NOMO-1 treated with DMSO at 0.1 percent for 48 hours (cell line): ENCODE measurements at regions not wholly inside any gene's neighbourhood (a gene's known extent, or its start where the extent isn't known, plus 50 kb on each side); places are given as distances from the start of the nearest gene placed in this dataset.

Experiments used
- DNase-seq: peaks from one replicate; lab custom pipeline; 2025; ENCODE audit not compliant: unreplicated experiment; lab: John Stamatoyannopoulos, UW

DNA sequence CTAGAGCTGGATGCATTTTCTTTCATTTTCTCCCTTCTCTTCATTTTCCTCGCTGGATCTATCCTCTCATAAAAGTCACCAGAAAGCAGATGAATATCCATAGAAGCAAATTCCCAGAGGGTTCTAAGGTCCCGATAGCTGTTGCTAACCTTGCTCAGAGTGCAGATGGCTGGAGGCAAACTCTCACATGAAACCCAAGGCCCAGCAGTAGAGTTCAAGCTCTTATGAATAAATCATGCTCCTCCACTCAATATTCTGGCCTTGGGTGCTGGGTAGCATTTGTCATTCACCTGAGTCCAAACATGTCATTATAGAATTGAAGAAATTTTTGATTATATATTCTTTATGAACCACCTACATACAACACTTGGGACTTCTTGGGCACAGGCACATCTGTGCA, 539.7 kb upstream of the MARCKS start:
- no peak for DNase-seq

DNA sequence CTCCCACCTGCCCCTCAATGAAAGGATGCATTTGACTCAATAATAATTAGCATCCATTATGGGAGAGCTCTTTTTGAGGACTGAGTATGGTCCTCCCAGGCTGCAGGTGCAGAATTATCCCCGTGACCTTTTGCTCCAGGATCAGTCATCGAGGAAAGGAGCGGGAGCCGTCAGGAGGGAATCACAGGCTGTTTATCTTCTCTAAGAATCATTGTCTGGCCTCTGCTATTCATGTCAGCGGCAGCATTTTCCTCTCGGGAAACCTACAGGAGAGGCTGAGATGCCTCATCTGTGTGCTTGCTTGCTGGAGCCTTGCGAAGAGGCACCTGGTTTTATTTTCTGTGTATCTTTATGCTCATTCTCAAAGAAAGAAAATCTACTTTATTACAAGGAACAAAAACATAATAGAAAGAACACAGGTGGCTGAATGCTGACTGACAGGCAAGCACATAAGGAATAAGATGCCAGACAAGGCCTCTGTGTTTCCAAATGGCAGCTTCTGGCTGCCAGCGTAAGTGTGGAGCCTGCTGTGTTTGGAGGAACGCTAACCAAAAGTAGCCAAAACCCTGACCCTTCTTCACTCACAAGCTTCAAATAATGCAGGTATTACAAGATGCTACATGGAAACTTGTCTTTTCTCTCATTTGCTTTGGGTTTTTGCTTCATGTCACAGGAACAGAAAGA, 539.1 kb upstream of the MARCKS start:
- no peak for DNase-seq

DNA sequence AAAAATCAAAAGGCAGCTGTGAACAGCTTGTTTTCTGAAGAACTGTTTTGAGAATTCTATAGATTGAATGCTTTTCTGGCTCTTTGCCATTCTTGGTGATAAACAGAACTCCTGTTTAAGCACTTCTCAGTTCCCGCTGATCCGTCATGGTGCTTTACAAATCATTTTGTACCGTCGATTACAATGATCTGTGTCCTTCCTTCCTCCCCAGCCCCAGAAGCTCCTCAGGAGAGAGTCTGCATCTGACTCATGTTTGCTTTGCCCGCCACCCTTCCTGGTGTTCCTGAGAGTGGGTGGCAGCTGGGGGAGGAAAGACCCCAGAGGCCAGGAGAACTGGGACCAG, 538.6 kb upstream of the MARCKS start:
- DNase-seq, result no peak

DNA sequence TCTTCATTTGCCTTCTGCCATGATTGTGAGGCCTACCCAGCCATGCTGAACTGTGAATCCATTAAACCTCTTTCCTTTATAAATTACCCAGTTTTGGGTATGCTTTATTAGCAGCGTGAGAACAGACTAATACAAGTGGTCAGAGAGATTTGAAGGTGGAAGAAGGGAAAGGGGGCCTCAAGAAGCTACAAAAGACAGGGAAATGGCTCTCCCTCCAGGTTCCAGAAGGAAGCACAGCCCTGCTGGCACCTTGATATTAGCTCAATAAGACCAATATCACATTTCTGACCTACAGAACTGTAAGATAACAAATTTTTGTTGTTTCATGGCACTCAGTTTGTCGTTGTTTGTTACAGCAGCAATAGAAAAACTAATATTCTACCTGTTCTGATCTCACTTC, 536.5 kb upstream of the MARCKS start:
- DNase-seq, result no peak

DNA sequence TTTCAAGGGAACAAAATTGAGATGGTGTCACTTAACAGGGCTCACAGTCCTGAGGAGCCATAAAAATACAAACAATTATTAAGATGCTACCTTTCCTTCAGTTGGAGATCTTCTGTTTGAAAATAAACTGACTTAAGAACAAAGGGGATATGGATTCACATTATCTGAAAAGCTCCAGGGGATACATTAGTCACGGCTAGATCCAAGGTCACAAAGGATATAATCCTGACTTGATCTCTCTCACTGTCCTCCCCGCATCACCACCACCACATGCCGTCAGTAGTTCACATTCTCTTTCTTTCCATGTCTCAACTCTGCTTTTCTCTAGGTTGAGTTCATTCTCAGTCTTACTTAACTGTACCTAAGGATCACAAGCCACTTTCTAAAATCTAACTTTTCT, 530.4 kb upstream of the MARCKS start:
- no peak for DNase-seq

DNA sequence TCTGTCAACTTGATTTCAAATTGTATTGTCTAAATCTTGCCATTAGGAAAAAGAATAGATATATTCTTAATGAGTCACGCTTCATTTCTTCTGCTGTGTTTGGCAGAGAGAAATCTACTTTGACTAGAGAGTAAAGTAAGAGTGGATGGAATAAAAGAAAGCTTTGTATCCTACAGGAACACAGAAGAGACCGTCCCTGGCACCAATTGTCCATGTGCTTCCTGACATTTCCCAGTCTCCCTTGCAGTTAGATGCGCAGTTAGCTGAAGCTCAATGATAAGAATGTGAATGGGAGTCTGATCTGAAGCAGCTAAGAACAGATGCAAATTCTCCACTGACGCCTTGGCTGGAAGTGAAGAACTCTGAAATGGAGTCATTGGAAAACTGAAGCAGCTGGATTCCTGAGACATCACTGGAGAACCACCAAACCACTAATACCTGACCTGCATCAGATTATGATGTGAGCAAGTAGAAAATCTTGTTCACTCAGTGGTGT, 528.2 kb upstream of the MARCKS start:
- no peak for DNase-seq

DNA sequence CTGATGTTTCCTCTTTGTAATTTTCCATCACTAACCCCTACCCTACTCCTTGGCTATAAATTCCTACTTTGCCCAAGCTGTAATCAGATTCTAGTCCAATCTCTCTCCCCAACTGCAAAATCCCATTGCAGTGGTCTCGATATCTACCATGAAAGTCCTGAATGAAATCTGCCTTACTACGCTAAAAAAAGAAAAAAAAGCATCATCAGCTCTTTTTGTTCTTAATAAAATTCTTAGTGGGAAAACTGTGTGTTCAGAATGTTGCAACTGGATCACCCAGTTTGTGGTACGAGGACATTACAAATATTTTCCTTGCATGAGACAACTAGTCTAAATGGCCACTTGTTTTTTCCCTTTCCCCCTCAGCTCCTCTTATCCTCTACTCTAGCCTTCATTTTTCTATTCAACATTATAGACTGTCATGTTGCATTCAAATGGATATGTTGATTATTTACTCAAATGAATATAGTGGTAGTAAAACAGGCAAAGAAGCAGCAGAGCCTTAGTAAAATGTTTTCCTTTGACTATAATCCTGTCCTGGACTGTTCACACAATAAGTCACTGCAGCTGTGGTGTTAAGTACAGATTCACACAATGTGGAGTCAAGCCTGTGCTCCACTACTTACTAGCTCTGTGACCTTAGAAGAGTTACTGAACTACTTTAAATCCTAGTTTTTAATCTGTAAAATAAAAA, 527.1 kb upstream of the MARCKS start:
- no peak for DNase-seq

DNA sequence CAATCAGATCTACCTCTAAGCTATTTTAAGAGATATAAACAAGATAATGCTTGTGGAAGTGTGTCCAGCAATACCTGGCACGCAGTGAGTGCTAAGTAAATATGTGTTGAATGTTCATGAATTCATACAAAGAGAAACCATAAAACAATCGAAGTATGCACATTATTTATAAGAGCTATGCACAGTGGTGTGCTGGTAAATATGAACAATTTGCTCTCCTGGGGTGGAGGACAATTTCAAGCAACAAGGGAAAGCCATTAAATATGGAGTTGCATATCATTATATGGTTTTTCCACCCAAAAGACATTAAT, 526.6 kb upstream of the MARCKS start:
- DNase-seq, result no peak

DNA sequence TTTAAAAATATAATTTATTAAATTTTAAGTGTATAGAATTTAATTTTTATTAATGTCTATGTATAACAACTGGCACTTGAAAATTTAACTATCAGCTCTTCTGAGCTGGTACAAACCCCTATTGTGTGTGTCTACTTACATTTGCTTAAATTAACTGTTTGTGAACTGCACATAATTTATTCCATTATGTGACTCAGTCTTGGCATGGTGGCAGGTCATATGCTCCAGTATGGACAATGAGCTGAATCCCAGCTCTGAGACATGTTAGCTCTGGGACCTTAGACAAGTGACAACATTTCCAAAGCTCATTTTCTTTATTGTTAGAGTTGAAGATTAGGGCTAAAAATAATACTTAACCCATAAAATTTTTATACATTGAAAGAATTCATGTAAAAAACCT, 526.1 kb upstream of the MARCKS start:
- no peak for DNase-seq

DNA sequence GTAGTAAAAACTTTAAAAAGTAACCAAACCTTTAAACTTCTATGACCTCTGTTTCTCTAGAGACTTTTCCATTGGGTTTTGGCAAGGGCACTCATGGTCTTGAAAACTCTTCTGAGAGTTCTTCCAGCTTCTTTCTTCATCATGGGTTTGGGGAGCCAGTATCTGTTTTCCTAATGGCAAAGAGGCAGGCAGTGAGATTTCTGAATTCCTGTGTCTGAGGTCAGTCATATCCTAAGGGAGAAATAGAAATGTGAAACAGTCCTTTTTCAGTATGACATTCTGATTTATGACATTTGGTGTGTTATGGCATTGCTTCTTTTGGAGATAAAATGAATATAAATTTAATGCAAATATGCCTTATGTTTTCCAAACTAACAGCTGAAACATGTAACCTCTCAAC, 518.5 kb upstream of the MARCKS start:
- no peak for DNase-seq

DNA sequence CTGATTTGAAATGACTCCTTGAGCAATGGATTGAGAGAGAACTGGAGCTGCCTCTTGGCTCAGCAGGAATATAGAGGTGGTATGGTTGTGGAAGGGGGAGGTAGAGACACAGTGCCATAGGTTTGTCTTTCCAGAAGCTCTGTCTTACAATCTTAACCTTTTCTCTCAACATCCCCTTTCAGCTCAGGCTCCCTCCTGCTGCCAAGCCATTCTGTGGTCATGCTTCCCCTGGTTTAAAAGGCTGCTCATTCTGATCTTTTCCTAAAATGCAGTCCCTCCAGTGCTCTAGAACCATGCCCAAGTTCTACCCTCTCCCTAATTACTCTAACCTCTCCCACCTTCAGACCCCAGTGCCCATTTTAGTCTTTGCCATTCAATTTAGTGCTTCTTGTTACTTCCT, 517.9 kb upstream of the MARCKS start:
- no peak for DNase-seq

DNA sequence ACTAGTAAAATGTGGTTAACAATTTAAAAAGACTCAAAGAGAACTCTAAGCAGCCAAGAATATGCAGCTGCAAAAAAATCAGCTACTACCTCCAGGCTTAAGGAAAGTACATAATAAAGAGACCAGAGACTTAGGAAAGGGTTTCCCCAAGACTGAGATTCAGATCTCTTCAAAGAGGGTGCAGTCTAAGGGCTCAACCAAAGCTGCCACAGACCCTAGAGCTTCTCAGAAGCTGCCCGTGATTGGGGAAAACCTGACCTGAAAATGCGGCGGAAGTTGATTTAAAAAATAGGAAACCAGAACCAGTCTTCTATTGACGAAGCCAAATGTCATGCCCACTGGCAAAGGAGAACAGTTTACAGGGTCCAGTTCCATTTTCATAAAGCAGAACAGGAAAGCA, 516.8 kb upstream of the MARCKS start:
- no peak for DNase-seq

DNA sequence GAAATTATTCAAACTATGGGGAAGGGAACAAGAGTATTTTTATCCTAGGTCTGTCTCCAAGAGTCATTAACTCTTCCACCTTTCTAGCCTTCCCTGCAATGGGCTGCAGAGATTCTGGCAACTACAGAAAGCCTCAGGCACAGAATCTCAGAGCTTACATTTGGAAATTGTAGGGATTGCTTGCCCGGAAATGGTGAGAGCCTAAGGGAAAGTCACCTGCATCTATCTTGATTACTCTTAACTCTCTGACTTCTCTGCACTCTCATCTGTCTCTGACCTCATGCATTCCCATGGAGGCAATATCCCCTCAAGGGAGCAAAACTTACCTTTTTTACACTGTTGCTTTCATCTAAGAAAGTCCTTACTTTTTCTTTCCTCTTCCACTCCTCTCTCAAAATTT, 513.2 kb upstream of the MARCKS start:
- no peak for DNase-seq

DNA sequence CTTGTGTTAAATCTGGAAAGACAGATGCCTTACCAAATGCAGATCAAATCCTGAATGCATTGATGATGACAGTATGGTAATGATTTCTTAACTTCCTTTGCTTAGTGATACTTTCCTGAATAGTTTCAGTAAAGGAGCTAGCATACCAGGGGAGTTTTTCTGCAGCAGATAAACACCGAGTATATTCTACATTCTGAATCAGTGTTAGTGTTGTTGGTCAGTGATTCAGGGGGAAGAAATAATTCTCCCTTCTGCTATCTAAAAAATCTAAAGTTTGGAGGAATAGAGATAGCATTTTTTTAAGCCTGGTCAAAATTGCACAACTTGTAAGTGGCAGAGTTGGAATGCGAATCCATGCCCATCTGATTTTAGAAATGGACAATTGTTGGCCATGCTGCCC, 512.2 kb upstream of the MARCKS start:
- no peak for DNase-seq

DNA sequence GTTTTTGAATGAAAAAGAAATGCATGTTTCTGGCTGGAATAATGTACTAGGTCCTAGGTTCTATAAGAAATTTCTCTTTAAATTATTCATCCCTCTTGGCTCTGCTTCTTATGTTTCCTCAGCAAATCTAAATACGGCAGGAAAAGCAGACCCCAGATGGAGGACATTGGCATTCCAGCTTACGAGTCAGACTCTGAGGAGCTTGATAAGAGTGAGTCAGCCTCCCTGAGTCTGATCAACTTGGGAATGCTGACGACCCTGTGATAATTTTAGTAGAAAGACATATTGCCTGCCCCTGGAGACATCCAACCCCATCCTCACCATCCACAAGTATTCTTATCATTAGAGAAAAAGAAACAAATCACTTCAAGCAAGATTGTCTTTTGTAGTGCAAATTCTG, 509.7 kb upstream of the MARCKS start:
- DNase-seq, result no peak

DNA sequence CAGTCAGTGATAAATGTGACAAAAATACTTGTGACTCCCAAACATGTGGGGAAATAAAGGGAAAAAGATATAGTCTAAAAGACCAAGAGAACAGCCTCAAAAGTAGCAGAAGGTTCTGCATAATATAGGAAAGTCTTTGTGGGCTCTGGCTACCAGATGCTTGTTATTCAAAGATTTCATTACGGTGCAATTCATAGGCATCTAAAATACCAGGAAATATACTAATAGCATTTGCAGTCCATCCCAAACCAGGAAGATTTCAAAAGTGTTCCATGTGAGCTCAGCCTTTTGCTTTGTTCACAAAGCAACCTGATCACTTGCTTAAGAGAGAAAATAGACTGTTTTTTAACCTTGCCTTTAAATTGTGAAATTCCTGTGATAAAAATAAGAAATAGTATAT, 506.7 kb upstream of the MARCKS start:
- DNase-seq, result no peak

DNA sequence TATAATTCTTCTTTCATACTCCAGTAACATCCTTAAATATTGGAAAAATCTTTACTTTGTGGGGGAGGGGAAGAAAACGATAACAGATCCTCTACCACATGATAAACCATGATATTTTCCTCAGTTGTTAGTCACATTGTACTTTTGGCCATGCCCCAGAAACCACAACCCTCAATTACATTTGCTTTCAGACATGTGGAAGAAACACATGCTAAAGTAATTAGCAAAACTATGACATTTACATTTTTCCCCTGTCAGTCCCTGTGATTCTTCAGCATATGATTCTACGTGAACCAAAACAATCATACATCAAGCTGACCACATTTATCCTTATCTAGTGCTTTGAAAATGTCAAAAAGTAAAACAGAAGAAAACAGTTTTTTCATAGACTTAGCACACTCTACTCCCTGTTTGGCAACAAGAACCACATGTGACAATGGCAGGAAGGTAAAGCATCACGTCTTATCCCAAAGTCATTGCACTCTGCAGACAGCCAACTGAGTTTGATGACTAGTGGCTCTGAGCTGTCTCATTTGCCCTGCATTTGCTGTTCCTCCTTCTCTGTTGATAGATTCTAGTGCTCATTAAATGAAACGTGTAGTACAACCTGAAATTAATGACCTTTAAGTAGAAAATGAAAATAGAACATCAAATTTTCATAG, 505.8 kb upstream of the MARCKS start:
- DNase-seq, result no peak

DNA sequence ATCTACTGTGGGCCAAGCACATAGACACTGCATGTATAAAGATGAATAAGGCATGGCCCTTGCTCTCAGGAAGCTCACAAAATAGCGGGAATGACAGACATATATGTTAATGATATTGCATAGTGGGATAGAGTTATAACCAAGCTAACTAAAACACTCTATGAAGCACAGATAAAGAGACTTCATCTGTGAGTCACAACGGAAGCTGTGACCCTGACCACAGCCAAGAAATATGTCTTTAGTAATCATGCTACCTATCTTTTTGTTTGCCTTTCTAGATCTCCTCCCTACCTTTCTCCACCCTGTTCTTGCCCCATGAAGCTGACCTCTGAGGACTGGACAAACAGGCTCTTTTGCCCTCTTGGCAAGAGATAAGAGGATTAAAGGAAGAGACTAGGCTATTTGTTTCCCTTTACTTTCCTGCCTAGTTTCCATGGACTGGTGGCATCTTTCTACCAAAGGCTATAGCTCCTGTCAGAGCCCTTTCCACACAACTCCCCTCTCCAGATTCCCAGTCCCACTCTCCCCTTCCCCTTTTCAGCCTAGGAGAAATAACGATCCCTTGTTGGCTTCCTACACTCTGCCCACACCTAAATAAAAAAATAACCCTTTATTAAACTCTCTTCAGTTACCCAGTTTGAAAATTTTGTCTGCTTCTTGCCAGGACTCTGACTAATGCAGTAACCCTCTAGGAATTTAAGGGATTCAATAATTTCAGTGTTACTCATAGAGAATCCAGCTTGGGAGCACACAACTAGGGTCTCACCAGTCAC, 504.9 kb upstream of the MARCKS start:
- peak; percentile 12 for DNase-seq

DNA sequence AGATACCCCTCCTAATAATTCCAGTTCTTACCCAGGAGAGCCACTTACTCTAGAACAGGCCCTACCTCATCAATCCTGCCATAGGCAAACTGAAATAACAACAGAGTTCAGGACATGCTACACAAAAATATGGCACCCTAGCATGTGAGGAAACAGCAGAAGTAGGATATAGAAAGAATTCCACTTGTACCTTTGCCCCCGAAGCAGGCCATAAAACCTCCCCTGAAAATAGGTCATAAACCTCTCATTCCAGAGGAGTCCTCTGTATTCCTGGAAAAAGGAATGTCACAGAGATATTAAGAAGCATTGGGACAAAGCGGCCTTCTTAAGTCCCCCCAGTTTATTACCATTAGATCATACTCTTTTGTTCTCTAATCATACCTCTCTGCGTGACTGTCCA, 504.3 kb upstream of the MARCKS start:
- DNase-seq, result no peak

DNA sequence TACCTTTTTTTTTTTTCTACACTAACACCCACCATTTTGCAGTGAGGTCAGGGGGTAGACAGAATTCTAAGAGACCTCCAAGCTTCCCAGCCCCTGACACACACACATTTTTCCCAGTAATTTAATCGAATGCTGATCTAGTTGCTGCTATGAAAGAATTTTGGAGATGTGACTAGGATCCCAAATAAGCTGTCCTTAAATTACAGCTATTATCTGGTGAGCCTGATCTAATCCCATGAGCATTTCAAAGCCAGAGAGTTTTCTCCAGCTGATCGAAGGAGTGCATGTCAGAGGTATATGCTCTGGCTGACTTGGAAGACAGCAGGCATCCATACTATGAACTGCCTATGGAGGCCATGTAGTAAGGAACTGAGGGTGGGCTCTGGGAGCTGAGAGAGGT, 503.8 kb upstream of the MARCKS start:
- DNase-seq, result no peak

DNA sequence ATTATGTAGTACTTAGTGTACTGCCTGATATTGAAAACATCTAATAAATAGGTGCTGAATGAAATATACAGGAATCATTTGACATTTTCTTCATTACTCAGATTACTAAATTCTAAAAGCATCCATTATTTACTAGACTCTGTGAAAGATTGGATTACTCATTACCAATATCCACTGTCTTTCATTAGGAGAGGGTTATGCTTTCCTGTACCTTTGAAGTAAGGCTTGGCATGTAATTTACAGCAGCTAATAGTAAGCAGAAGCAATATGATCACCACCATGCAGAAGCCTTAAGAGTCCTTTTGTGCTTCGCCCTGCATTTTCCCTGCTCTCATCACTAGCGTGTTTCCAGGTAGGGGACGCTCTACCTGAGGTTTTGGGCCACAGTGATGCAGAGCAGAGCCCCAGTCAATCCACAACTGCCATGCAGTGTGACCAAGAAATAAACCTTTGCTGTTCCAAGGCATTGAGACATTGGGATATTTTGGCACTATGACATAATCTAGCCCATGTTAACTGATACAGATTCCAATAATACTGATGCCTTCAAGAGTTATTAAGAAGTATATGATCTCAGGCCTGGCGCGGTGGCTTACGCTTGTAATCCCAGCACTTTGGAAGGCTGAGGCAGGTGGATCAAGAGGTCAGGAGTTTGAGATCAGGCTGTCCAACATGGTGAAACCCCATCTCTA, 502.8 kb upstream of the MARCKS start:
- no peak for DNase-seq
